Loucy (cell line): ENCODE measurements at regions not wholly inside any gene's neighbourhood (a gene's known extent, or its start where the extent isn't known, plus 50 kb on each side); places are given as distances from the start of the nearest gene placed in this dataset.

Experiments used
- H2AFZ ChIP-seq: fragments of 200-600 bp; sonication (generic); 2 replicates; pipeline ENCODE4 v1.6.0; 2016; ENCODE audit warnings: antibody characterized with exemption, mild to moderate bottlenecking, low read length, moderate library complexity
- H3F3A ChIP-seq: fragments of 200-600 bp; 2 replicates; pipeline ENCODE4 v1.6.0; 2016; ENCODE audit warnings: antibody characterized with exemption, low read depth, mild to moderate bottlenecking
- H3K27me3 ChIP-seq: fragments of 200-600 bp; sonication (generic); 2 replicates; pipeline ENCODE4 v1.6.1; 2014; ENCODE audit warnings: low read length, mild to moderate bottlenecking; ENCODE audit not compliant: insufficient read depth, poor library complexity, severe bottlenecking
- H3K36me3 ChIP-seq: fragments of 200-600 bp; sonication (generic); 2 replicates; pipeline ENCODE4 v1.6.1; 2016; ENCODE audit warnings: low read length; ENCODE audit not compliant: insufficient read depth
- H3K4me1 ChIP-seq: fragments of 200-600 bp; sonication (generic); 2 replicates; pipeline ENCODE4 v1.5.1; 2014; ENCODE audit warnings: low read length, mild to moderate bottlenecking; ENCODE audit not compliant: insufficient read depth, poor library complexity, severe bottlenecking
- H3K4me2 ChIP-seq: fragments of 200-600 bp; sonication (generic); 2 replicates; pipeline ENCODE4 v1.6.0; 2014; ENCODE audit warnings: antibody characterized with exemption, low read length, low read depth, mild to moderate bottlenecking; ENCODE audit not compliant: poor library complexity, severe bottlenecking
- H3K4me3 ChIP-seq: fragments of 200-600 bp; sonication (generic); 2 replicates; pipeline ENCODE4 v1.5.1; 2014; ENCODE audit warnings: low read length, mild to moderate bottlenecking, mixed read lengths; ENCODE audit not compliant: poor library complexity, severe bottlenecking
- H3K79me2 ChIP-seq: fragments of 200-600 bp; sonication (generic); 2 replicates; pipeline ENCODE4 v1.6.1; 2014; ENCODE audit warnings: low read length; ENCODE audit not compliant: insufficient read depth
- H3K9ac ChIP-seq: fragments of 200-600 bp; sonication (generic); 2 replicates; pipeline ENCODE4 v1.6.0; 2014; ENCODE audit warnings: mild to moderate bottlenecking, low read depth, low read length, moderate library complexity; ENCODE audit not compliant: poor library complexity, severe bottlenecking
- H3K9me2 ChIP-seq: fragments of 200-600 bp; sonication (generic); replicated peaks from 2 replicates; pipeline ENCODE4 v1.6.1; 2016; ENCODE audit warnings: low read depth, low read length, mixed read lengths
- H3K9me3 ChIP-seq: fragments of 200-600 bp; sonication (generic); 2 replicates; pipeline ENCODE4 v1.6.1; 2014; ENCODE audit warnings: mild to moderate bottlenecking, antibody characterized with exemption, low read length, low read depth; ENCODE audit not compliant: insufficient read depth
- H4K20me1 ChIP-seq: fragments of 200-600 bp; sonication (generic); 2 replicates; pipeline ENCODE4 v1.6.0; 2014; ENCODE audit warnings: antibody characterized with exemption, low read length, mild to moderate bottlenecking; ENCODE audit not compliant: insufficient read depth, poor library complexity, severe bottlenecking
- EZH2phosphoT487 ChIP-seq: fragments of 200-600 bp; IDR thresholded peaks from 2 replicates; pipeline ENCODE4 v1.6.1; 2018; ENCODE audit warnings: antibody characterized with exemption, mild to moderate bottlenecking, moderate library complexity, borderline replicate concordance
- TF ChIP-seq, protein P1 (sequence below): fragments of 200-600 bp; sonication (generic); conservative IDR thresholded peaks from 2 replicates; pipeline ENCODE4 v1.5.1; 2014; ENCODE audit warnings: mild to moderate bottlenecking, antibody characterized with exemption, low read length

DNA sequence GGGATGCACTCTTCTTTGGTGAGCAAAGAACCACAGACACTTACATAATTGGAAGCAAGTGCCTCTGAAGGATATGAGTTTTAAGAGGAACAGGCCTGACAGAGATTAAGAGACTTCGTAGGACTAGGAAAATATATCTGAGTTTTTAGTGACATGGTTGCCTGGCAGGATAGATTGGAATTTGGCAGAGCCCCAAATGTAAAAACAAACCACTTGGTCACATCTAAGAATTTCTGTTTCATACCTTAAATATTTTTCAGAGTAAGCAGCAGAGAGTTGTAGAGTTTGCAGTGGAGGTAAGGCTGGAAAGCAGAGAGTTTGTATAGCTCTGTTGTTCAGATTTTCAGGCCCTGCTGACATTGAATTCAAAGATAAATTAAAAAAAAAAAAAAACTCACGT lies 150.1 kb upstream of the MAGEB2 start:
- Histone ChIP-seq H3K79me2 (no peaks in the 10 kb centered on the region), H3K9me2 (no peaks in the 10 kb centered on the region), H3K4me3 (no peak overlapping the region), H4K20me1 (no peaks in the 10 kb centered on the region), H3K4me1 (no peaks in the 10 kb centered on the region), H3K27me3 (no peaks in the 10 kb centered on the region), H3K9ac (no peak overlapping the region), H2AFZ (no peak overlapping the region), H3F3A (no peaks in the 10 kb centered on the region), H3K9me3 (no peaks in the 10 kb centered on the region), H3K36me3 (no peaks in the 10 kb centered on the region), H3K4me2 (no peak overlapping the region)
- TF ChIP-seq, protein P1, sequence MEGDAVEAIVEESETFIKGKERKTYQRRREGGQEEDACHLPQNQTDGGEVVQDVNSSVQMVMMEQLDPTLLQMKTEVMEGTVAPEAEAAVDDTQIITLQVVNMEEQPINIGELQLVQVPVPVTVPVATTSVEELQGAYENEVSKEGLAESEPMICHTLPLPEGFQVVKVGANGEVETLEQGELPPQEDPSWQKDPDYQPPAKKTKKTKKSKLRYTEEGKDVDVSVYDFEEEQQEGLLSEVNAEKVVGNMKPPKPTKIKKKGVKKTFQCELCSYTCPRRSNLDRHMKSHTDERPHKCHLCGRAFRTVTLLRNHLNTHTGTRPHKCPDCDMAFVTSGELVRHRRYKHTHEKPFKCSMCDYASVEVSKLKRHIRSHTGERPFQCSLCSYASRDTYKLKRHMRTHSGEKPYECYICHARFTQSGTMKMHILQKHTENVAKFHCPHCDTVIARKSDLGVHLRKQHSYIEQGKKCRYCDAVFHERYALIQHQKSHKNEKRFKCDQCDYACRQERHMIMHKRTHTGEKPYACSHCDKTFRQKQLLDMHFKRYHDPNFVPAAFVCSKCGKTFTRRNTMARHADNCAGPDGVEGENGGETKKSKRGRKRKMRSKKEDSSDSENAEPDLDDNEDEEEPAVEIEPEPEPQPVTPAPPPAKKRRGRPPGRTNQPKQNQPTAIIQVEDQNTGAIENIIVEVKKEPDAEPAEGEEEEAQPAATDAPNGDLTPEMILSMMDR: no peak
- TF ChIP-seq EZH2phosphoT487: no peak

DNA sequence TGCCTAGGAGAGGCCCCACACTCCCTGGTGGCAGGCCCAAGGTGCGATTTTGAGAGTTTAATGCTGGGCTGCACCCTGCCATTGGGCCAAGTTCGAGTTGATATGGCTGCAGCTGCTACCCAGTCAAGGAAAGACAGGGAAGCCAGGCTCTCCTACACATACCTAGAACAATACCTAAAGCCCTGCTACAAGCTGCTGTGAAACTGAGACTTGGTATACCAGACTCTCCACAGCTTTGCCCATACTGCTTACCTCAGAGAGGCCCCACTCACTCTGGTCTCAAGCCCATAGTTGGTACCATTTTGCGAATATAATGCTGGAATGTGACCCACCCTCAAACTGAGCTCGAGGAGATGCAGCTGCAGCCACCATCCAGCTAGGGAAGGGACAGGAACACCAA lies 147.7 kb upstream of the MAGEB2 start:
- Histone ChIP-seq H3K9ac (no peak overlapping the region), H3K9me2 (no peaks in the 10 kb centered on the region), H3K36me3 (no peaks in the 10 kb centered on the region), H3K27me3 (no peaks in the 10 kb centered on the region), H3F3A (no peaks in the 10 kb centered on the region), H3K9me3 (no peaks in the 10 kb centered on the region), H3K79me2 (no peaks in the 10 kb centered on the region), H3K4me2 (no peak overlapping the region), H3K4me1 (no peaks in the 10 kb centered on the region), H3K4me3 (no peak overlapping the region), H4K20me1 (no peaks in the 10 kb centered on the region), H2AFZ (no peak overlapping the region)
- TF ChIP-seq, protein P1: no peak
- no peak for TF ChIP-seq EZH2phosphoT487

DNA sequence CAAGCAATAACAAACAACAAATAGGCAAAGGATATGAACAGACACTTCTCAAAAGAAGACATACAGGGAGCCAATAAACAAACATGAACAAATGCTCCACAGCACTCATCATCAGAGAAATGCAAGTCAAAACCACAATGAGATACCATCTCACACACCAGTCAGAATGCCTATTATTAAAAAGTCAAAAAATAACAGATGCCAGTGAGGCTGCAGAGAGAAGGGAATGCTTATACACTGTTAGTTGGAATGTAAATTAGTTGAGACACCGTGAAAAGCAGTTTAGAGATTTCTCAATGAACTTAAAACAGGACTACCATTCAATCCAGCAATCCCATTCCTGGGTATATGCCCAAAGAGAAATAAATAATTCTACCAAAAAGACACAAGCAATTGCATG lies 129.8 kb upstream of the MAGEB2 start:
- Histone ChIP-seq H3K9me3 (no peaks in the 10 kb centered on the region), H3F3A (no peaks in the 10 kb centered on the region), H3K9ac (no peak overlapping the region), H3K4me1 (no peaks in the 10 kb centered on the region), H3K9me2 (no peaks in the 10 kb centered on the region), H3K79me2 (no peaks in the 10 kb centered on the region), H3K36me3 (no peaks in the 10 kb centered on the region), H2AFZ (no peak overlapping the region), H3K4me2 (no peak overlapping the region), H3K4me3 (no peak overlapping the region), H3K27me3 (no peaks in the 10 kb centered on the region), H4K20me1 (no peaks in the 10 kb centered on the region)
- TF ChIP-seq EZH2phosphoT487: no peak
- TF ChIP-seq, protein P1: no peak
